DND-41 (cell line): ENCODE measurements at regions not wholly inside any gene's neighbourhood (a gene's known extent, or its start where the extent isn't known, plus 50 kb on each side); places are given as distances from the start of the nearest gene placed in this dataset.

Source experiments
- CTCF ChIP-seq: IDR thresholded peaks from 2 replicates; pipeline ENCODE4 v1.5.1; 2012; ENCODE audit warnings: borderline replicate concordance, low read length, moderate library complexity, mild to moderate bottlenecking; ENCODE audit not compliant: poor library complexity, severe bottlenecking; ENCODE audit errors: extremely low read depth
- EZH2 ChIP-seq: IDR thresholded peaks from 3 replicates; pipeline ENCODE4 v1.6.1; 2012; ENCODE audit warnings: borderline replicate concordance, low read depth, mild to moderate bottlenecking, moderate library complexity, low read length, inconsistent platforms; ENCODE audit not compliant: severe bottlenecking

- TF ChIP-seq CTCF (no peak), EZH2 (no peak)
Measured at GRCh38 chr16:64437706-64438324, 684.0 kb downstream of the CDH11 start.
